ENCODE measurements at regions not wholly inside any gene's neighbourhood (a gene's known extent, or its start where the extent isn't known, plus 50 kb on each side); places are given as distances from the start of the nearest gene placed in this dataset.

DNA sequence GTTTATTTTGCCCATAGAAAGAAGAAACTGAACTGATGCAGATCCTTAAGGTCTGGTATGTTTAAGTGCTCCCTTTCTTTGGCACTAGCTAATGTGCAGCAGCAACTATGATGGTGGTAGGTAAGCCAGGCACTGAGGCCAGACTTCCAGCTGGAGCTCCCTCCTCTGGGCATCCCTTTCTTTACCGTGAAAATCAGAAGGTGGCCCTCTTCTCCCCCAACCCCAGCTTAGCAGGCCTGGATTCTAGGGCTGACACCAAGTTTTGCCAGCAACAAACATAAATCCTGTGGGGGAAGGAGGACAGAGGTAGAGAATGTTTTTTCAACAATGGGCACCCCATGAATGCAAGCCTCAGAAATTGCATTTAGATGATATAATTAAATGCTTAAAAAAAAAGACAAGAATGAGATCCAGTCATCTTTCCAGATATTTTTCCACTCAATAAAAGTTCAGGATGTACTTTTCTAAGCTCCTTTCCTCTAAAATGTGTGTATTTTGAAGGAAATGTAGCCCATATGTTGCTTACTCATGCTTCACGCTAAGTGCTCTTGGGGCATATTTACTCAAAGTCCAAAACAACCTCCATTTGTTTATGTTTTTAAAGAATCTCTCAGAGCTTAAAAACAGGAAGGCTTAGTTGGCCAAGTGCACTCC is 123.9 kb upstream of the NXT1 start:
- no peak overlapping the region for H3K4me3 Mint-ChIP-seq
- no peak overlapping the region for H3K27ac Mint-ChIP-seq
- H3K36me3 Mint-ChIP-seq (ENCODE audit: low read depth) = no peaks in the 10 kb centered on the region
- H3K4me1 Mint-ChIP-seq = peaks cover 13% of the 10 kb centered on the region
- TF ChIP-seq, protein P1, sequence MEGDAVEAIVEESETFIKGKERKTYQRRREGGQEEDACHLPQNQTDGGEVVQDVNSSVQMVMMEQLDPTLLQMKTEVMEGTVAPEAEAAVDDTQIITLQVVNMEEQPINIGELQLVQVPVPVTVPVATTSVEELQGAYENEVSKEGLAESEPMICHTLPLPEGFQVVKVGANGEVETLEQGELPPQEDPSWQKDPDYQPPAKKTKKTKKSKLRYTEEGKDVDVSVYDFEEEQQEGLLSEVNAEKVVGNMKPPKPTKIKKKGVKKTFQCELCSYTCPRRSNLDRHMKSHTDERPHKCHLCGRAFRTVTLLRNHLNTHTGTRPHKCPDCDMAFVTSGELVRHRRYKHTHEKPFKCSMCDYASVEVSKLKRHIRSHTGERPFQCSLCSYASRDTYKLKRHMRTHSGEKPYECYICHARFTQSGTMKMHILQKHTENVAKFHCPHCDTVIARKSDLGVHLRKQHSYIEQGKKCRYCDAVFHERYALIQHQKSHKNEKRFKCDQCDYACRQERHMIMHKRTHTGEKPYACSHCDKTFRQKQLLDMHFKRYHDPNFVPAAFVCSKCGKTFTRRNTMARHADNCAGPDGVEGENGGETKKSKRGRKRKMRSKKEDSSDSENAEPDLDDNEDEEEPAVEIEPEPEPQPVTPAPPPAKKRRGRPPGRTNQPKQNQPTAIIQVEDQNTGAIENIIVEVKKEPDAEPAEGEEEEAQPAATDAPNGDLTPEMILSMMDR (IDR thresholded peaks at IDR 0.05; ENCODE audit: unreplicated experiment in 3 of 3) = no peak
- peaks cover 6% of the 10 kb centered on the region for H3K9me3 Mint-ChIP-seq
- H3K27me3 Mint-ChIP-seq (ENCODE audit: low read depth) = peaks cover 12% of the 10 kb centered on the region

DNA sequence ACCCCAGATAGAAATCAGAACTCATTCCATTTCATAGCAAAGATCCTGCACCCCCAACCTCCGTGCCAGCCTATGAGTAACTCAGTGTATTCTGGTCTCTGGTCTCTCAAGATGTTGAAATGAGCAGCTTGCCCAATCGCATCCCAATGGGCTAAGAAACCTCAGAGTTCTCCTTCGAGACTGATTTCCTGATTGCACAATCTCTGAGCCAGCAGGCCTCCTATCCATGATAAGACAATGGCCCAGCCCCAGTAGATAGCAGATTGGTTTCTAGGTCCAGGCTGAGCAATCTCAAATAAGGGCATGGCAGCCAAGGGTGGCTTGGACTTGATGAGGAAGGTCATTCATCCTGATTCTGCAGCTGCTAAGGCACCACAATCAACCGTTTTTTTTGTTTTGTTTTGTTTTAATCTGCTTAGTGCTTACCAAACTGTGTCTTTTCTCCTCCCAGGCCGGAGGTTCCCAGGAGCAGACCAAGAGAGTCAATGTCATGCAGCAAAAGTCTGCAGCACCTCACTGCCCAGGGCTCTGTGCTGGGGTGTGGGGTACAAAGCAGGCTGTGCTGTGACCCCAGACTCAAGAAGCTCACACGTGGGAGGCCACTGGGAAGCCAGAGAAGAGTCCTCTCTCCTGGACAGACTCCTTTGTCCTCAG is 125.1 kb upstream of the NXT1 start:
- H3K27ac Mint-ChIP-seq = no peak overlapping the region
- no peaks in the 10 kb centered on the region for H3K36me3 Mint-ChIP-seq (ENCODE audit: low read depth)
- H3K27me3 Mint-ChIP-seq (ENCODE audit: low read depth) = peaks cover 12% of the 10 kb centered on the region
- H3K9me3 Mint-ChIP-seq = peaks cover 15% of the 10 kb centered on the region
- H3K4me3 Mint-ChIP-seq = no peak overlapping the region
- peaks cover 13% of the 10 kb centered on the region for H3K4me1 Mint-ChIP-seq
- TF ChIP-seq, protein P1 (IDR thresholded peaks at IDR 0.05; ENCODE audit: unreplicated experiment in 3 of 3) = no peak

DNA sequence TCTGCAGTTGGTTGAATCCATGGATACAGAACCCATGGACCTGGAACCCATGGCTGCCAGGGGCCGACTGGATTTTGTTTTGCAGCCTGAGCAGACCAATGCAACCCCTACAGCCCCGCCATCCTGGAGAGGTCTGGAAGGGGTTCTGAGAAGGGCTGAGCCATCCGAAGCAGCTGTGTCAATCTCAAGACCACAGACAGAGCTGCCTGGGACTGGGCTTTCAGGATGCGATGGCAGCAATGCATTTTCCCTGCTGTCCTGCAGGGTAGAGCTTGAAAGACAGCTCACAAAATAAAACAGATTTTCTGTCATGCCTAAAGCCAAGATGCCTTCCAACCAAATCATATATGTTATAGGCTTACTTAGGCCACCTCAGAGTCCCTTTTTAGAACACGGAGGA is 125.8 kb upstream of the NXT1 start:
- H3K4me1 Mint-ChIP-seq = peaks cover 8% of the 10 kb centered on the region
- H3K4me3 Mint-ChIP-seq = no peak overlapping the region
- no peaks in the 10 kb centered on the region for H3K36me3 Mint-ChIP-seq (ENCODE audit: low read depth)
- peaks cover 7% of the 10 kb centered on the region for H3K27me3 Mint-ChIP-seq (ENCODE audit: low read depth)
- H3K9me3 Mint-ChIP-seq = peaks cover 20% of the 10 kb centered on the region
- no peak overlapping the region for H3K27ac Mint-ChIP-seq
- TF ChIP-seq, protein P1 (IDR thresholded peaks at IDR 0.05; ENCODE audit: unreplicated experiment in 3 of 3) = no peak

DNA sequence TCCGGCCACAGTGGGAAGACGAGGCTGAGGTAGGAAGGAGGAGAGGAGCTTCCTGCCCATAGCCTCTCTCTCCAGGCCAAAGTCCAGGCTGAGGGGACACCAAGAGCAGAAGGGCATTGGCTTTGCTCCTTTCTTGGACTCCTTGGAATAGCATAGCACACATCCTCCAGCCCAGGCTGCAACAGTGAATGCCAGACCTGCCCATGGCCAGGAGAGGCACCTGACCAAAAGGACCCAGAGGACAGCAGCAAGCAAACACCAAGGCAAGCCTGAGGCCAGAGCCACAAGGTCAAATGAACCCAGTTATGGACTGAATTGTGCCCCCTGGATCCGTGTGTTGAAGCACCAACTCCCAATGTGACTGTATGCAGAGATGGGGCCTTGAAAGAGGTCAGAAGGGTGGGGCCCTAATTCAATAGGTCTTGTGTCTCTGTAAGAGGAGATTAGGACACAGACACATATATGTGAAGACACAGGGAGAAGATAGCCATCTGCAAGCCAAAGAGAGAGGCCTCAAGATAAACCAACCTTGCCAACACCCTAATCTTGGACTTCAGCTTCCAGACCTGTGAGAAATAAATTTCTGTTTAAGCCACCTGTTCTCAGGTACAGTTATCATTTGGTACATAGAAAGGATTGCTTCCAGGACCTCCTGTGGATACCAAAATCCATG is 126.5 kb upstream of the NXT1 start:
- Mint-ChIP-seq H3K4me3 (no peak overlapping the region), H3K36me3 (ENCODE audit: low read depth) (no peaks in the 10 kb centered on the region), H3K4me1 (peaks cover 7% of the 10 kb centered on the region), H3K27ac (no peak overlapping the region), H3K9me3 (peaks cover 27% of the 10 kb centered on the region), H3K27me3 (ENCODE audit: low read depth) (peaks cover 7% of the 10 kb centered on the region)
- TF ChIP-seq, protein P1 (IDR thresholded peaks at IDR 0.05; ENCODE audit: unreplicated experiment in 3 of 3) = no peak

DNA sequence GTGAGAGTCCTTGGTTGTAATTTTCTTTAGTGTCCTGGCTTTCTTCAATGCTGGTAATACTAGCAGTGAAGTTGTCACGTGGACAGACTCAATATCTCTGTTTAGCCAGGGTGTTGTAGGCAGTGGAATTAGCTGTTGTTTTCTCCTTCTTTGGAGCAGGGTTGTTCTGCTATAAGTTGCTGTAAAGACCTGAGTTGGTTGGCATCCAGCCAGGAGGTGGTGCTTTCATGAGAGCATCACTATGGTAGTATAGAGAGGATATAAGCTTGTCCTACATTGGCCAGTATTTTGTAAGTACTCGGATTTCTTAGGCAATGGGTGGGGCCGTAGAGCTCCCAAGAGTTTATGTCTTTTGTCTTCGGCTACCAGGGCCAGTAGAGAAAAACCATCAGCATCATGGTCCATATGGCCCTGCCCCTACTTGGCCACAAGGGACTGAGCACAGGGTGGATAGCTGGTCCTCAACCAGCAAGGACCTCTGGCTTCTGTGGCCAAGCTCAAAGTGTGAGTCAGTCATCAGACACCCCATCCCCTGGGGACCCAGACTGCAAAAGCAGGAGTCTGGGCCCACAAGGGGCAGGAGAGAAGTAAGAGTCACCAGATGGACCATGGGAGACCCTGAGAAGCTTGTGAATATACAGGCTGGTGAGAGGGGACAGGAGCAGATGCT is 127.9 kb upstream of the NXT1 start:
- H3K4me1 Mint-ChIP-seq = no peaks in the 10 kb centered on the region

More for the DNA sequence above, 127.9 kb upstream of the NXT1 start:
- TF ChIP-seq, protein P1 (IDR thresholded peaks at IDR 0.05; ENCODE audit: unreplicated experiment in 3 of 3) = no peak
- H3K36me3 Mint-ChIP-seq (ENCODE audit: low read depth) = no peaks in the 10 kb centered on the region
- peaks cover 39% of the 10 kb centered on the region for H3K9me3 Mint-ChIP-seq
- peaks cover 7% of the 10 kb centered on the region for H3K27me3 Mint-ChIP-seq (ENCODE audit: low read depth)
- H3K4me3 Mint-ChIP-seq = no peak overlapping the region
- no peak overlapping the region for H3K27ac Mint-ChIP-seq
